Effector CD4-positive, alpha-beta T cell (primary cell): ENCODE measurements at regions not wholly inside any gene's neighbourhood (a gene's known extent, or its start where the extent isn't known, plus 50 kb on each side); places are given as distances from the start of the nearest gene placed in this dataset.
"Not testable (repeated sequence)": the region's sequence is repeated elsewhere in the genome, so short reads cannot be mapped to it uniquely, and the experiment has no call there.

Source experiments
- DNase-seq: peaks from one replicate; pipeline ENCODE4 v3.0.0-alpha.2; 2020

DNA sequence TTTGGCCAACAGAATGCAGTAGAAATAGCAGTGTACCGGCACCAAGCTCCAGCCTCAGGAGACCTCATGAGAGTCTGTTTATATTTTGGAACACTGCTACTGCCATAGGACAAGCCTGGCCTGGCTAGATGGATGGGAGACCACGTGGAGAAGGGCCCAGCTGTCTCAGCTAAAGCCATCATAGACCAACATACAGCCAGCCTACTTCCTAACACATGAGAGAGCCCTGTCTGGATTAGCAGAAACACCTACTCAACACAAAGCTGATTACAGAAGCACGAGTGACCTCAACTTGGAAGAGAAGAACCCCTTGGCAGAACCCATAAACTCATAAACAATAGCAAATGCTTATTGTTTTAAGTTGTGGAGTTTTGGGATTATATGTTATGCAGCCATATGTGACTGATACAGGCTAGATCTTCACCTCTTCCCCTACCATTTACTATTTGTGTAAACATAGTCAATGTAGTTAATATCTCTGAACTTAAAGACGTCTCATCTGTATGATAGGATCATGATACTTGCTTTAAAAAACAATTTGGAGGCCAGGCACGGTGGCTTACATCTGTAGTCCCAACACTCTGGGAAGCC is 199.4 kb upstream of the ZNF217 start:
- DNase-seq = no peak

- no peak for DNase-seq
Measured at GRCh38 chr20:53789989-53790675, 196.5 kb upstream of the ZNF217 start.

DNA sequence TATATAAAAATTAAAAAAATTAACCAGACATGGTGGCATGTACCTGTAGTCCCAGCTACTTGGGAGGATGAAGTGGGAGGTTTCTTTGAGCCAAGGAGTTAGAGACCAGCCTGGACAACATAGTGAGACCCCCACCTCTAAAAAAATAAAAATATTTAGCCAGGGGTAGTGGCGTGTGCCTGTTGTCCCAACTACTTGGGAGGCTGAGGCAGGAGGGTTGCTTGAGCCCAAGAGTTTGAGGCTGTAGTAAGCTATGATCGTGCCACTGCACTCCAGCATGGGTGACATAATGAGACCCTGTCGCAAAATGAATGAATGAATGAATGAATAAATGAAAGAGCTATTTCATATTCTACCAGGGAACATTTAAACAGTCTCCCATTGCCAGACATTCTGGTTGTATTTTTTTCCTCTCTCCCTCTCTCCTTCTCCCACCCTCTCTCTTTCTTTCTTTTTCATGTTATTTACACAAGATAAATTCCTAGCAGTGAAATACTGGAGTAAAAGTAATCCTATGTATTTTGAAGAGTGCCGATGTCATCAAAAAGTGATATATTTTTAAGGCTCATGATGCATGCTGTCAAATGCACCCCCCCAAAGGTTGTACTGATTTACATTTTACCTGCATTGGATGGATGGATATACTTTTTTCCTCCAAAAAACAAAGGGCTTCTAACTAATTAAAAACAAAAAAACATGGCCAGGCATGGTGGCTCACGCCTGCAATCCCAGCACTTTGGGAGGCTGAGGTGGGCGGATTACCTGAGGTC is 194.8 kb upstream of the ZNF217 start:
- DNase-seq = no peak

GRCh38 chr20:53787491-53787931 is 193.9 kb upstream of the ZNF217 start:
- DNase-seq = not testable (repeated sequence)

GRCh38 chr20:53786445-53787267 is 193.0 kb upstream of the ZNF217 start:
- no peak for DNase-seq

- DNase-seq = no peak
Measured at GRCh38 chr20:53786071-53786444, 192.4 kb upstream of the ZNF217 start.

DNA sequence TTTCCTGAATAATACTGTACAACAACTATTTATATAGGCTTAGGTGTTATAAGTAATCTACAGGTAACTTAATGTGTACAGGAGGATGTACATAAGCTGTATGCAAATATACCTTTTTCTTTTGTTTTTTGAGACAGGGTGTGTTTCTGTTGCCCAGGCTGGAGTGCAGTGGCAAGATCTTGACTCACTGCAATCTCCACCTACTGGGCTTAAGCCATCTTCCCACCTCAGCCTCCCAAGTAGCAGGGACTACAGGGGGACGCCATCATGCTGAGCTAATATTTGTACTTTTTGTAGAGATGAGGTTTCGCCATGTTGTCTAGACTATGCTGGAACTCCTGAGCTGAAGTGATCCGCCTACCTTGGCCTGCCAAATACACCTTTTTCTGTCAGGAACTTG is 191.7 kb upstream of the ZNF217 start:
- no peak for DNase-seq

DNA sequence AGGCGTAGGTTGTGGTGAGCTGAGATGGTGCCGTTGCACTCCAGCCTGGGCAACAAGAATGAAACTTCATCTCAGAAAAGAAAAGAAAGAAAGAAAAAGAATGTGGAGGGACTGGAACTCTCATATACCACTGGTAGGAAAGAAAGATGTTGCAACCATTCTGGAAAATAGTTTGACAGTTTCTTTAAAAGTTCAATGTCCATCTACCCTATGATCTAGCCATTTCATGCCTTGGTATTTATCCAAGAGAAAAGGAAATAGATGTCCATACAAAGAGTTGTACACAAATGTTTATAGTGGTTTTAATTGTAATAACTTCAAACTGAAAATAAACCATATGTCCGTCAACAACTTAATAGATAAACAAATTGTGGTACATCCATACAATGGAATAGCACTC is 190.1 kb upstream of the ZNF217 start:
- no peak for DNase-seq

DNA sequence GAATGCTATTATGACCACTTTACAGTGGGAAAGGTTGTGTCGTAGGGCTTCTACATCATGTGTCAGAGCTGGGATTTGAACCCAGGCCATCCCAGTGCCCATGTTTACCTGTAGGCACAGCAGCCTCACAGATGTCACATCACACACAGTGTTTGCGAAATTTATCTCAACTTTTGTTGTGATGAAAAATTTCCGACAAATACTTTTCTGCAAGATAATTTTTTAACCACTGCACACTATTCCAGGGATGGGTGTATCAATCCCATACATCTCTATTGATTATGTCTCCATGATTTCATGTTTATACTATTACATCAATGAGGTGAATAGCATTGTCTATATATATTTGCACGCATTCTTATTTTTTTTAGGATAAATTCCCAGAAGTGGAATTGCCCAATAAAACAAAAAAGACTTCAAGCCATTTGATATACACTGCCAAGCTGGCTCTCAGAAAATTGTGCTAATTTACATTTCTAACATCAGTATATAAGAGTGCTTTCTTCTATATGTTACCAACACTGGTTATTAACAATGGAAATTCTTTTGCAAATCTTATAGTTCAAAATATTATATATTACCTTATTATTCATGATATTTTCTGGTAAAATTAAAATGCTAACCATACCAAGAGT is 189.1 kb upstream of the ZNF217 start:
- DNase-seq = no peak

- DNase-seq = no peak
Measured at GRCh38 chr20:53779822-53780221, 186.2 kb upstream of the ZNF217 start.

DNA sequence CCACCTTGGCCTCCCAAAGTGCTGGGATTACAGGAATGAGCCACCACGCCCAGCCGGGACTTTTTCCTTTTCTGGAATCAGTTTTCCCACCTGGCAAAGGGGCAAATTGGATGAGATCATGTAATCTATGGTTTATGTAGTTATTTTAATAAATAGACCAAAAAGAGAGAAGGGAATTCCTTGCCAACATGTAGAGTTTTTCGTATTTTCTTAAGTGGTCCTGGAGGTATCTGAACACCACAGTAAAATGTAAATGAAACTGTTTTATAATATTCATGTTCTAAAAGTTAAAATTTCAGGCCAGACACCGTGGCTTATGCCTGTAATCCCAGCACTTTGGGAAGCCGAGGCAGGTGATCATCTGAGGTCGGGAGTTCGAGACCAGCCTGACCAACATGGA is 185.1 kb upstream of the ZNF217 start:
- DNase-seq = no peak

DNA sequence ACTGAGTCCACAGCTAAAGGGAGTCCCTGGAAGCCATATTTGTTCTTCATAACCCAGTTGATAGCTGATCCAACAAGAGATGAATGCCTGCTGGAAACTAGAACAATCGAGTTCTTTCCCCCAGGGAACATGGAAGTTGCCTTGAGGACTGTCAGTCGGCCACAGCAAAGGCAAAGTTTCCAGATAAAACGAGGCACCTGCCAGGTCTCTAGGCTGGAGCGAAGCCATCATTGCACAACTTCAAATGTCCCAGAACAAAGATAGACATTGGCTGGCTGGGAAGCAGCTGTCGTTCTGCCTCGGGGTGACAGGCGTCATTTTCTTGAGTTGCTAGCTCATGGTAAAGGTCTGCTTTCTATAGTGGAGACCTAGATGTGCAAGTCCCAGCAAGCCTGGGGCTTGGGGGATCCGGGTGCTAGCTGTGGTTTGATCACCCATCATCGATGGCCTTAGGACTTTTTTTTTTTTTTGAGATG is 184.4 kb upstream of the ZNF217 start:
- no peak for DNase-seq

DNA sequence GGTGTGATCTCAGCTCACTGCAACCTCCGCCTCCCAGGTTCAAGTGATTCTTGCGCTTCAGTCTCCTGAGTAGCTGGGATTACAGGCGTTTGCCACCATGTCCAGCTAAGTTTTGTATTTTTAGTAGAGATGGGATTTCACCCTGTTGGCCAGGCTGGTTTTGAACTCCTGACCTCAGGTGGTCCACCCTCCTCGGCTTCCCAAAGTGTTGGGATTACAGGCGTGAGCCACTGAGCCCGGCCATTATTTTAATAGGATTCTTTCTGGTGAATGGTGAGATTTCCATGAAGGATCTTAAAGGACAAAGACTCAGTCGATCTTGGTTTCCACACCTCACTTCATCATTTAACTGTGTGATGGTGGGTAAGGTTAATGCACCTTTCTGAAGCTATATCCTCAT is 183.8 kb upstream of the ZNF217 start:
- not testable (repeated sequence) for DNase-seq

DNA sequence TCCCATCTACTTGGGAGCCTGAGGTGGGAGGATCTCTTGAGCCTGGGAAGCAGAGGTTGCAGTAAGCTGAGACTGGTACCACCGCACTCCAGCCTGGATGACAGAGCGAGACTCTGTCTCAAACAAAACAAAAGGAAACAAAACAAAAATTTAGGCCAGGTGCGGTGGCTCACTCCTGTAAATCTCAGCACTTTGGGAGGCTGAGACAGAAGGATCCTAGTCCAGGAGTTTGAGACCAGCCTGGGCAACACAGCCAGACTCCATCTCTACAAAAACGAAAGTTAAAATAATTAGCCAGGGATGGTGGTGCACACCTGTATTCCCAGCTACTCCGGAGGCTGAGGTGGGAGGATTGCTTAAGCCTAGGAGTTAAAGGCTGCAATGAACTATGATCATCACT is 183.2 kb upstream of the ZNF217 start:
- no peak for DNase-seq

DNA sequence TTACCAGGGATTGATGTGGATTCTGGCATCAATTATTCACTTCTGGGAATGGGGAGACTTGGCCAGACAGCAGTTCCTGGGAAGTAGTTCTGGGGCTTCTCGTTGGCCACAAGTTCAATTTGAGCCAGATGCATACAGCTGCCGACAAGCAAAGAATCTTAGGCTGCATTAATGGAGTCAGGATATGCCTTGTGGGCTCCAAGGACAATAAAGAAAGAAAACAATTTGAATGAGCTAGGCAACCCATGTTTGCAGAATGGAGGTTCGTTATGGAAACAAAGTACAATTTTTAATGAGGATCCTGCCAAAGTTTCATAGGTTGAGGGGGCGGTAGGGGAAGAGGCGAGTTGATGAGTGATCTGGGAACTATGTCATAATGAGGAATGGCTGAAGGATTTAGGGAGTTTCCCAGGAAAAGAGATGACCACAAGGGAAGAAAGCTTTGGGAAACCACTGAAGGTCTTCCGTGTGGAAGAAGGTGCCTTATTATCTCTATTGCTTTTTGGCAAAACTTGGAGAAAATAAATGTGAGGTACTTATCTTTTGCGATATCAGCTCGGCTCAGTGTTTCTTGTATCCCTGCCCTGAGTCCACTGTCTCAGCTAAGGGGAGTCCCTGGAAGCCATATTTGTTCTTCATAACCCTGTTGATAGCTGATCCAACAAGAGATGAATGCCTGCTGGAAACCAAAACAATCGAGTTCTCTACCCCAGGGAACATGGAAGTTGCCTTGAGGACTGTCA is 181.0 kb upstream of the ZNF217 start:
- DNase-seq = no peak

GRCh38 chr20:53773792-53774401 is 180.3 kb upstream of the ZNF217 start:
- no peak for DNase-seq

- not testable (repeated sequence) for DNase-seq
Measured at GRCh38 chr20:53773066-53773791, 179.6 kb upstream of the ZNF217 start.

DNA sequence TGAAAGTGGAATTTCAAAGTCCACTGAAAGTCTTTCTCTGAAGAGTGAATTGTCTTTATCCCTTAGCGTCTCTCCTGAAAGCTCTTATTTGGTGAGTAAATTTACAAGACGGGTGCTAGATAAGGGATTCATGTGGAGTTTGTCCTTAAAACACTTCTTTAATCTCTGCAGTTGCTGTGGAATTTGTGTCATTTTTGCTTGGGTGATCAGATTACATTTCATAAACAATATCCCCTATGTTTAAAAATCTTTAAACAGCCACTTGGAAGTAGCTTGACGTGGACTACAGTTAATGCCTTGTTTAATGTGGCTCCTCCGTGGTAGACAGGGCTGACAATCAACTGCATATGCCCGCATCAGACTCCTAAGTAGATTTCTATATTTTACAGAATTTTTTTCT is 175.4 kb upstream of the ZNF217 start:
- DNase-seq = no peak

GRCh38 chr20:53768329-53768728 is 174.7 kb upstream of the ZNF217 start:
- no peak for DNase-seq

DNA sequence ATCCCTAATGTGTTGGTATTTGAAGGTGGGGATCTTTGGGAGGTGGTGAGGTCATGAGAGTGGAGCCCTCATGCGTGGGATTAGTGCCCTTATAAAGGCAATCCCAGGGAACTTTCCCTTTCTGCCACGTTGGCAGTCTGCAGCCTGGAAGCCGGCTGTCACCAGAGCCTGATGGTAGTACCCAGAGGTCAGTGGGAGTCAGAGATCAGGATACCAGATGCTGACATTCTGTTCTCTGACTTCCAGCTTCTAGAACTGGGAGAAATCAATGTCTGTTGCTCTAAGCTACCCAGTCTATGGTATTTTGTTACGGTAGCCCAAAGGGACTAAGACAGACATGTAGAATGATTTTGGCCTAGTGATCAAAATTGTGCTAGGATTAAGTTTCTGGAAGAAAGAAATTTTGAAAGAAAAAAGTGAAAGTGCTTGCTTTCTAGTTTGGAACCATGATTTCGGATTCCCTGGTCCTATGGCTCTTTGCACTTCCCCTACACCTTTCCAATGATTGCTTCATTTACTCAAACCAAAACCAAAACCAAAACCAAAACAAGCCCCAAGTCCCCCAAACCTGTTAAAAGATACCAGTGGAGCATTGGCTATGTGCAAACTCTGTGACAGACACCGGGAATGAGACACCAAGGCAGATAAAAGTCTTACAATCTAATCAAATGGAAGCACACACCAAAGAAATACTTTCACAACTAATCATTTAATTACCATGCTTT is 173.7 kb upstream of the ZNF217 start:
- DNase-seq = no peak
